Adrenal gland (tissue), 9 donors: ENCODE measurements at regions not wholly inside any gene's neighbourhood (a gene's known extent, or its start where the extent isn't known, plus 50 kb on each side); places are given as distances from the start of the nearest gene placed in this dataset.

Source experiments
- DNase-seq, 7 donors: peaks; one replicate each; pipeline ENCODE4 v3.0.0-alpha.2; 2019 to 2020
- H3K27ac ChIP-seq, 5 donors: fragments of 200-600 bp; sonication (generic) in 4 of 5; 1 replicate in 3 of 5; 2 replicates in 2 of 5; pipeline versions ENCODE4 v1.5.1 to v1.8.0; 2016 to 2020; ENCODE audit warnings: mild to moderate bottlenecking in 1 of 5
- H3K27me3 ChIP-seq: fragments of 200-600 bp; 2 replicates; pipeline ENCODE4 v1.8.0; 2021
- H3K36me3 ChIP-seq, 2 donors: fragments of 200-600 bp; replicated peaks in 1 of 2; 1 replicate in 1 of 2; 2 replicates in 1 of 2; pipeline versions ENCODE4 v1.5.1 to v1.8.0; 2018 to 2022
- H3K4me1 ChIP-seq, 2 donors: fragments of 200-600 bp; replicated peaks in 1 of 2; 1 replicate in 1 of 2; 2 replicates in 1 of 2; pipeline versions ENCODE4 v1.5.1 to v1.8.0; 2018 to 2021
- H3K4me3 ChIP-seq, 4 donors: fragments of 200-600 bp; sonication (generic) in 3 of 4; one replicate each; pipeline ENCODE4 v1.5.1; 2016 to 2018
- H3K9me3 ChIP-seq, 3 donors: fragments of 200-600 bp; sonication (generic) in 1 of 3; replicated peaks in 1 of 3; 1 replicate in 2 of 3; 2 replicates in 1 of 3; pipeline versions ENCODE4 v1.5.1 to v1.8.0; 2016 to 2021
- POLR2A ChIP-seq, 2 donors: fragments of 450-650 bp; IDR thresholded peaks; one replicate each; pipeline ENCODE4 v1.6.1; 2017; ENCODE audit warnings: antibody characterized with exemption in 2 of 2, mild to moderate bottlenecking in 2 of 2, moderate library complexity in 1 of 2
- WGBS, 4 donors: extraction: QIAGEN DNeasy Blood & Tissue Kit in 2 of 4; methylation state at CpG; one replicate each; pipeline versions ENCODE4 v1.1.5 to v1.1.7; 2013 to 2017; 5-methylcytosine and 5-hydroxymethylcytosine counted together
- intact Hi-C, 2 donors: fragments of 100-400 bp; cut with DNase I; formaldehyde crosslinking; loops; one replicate each; pipeline versions ENCODE4 v1.14.1 to v1.15.0; 2022 to 2023
- TF ChIP-seq, protein P1 (sequence below), 6 experiments: fragments of 450-650 bp in 4 of 6; fragments of 200-600 bp in 2 of 6; sonication (generic) in 1 of 6; IDR thresholded peaks; 1 replicate in 5 of 6; 2 replicates in 1 of 6; pipeline versions ENCODE4 v1.5.1 to v1.8.0; 2016 to 2021; ENCODE audit warnings: antibody characterized with exemption in 6 of 6, mild to moderate bottlenecking in 2 of 6, moderate library complexity in 1 of 6
- donor health status: healthy with polysubstance abuse.
- donor health status: Bipolar disorder and iron deficiency.
- donor health status: DM: yes; HTN: yes; CAD: no.
- donor health status: DM: no; HTN: no; CAD: no.
- donor health status: DM: no; HTN: no; CAD: no.

DNA sequence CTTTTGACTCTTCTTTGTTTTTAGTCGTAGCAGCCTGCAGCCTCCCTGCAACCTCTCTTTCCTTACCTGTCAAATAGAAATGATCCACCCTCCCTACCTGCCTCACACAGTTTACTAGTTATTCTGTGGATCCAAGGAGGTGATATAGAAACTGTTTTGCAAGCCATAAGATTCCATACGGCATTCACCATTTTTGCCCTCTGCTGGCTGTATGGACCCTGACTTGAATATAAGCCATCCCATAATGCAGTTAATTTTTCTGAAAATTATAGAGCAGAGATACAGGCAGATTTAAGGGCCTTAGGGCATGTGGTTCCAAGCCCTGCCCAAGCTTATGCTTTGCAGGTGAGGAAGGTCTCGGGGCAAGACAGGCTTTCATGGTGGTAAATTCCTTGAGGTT, 63.8 kb downstream of the CPN2 start:
- 90 to 98% (median 97%) methylated on average over 3 of the region's 3 CpGs for WGBS, 4 donors

DNA sequence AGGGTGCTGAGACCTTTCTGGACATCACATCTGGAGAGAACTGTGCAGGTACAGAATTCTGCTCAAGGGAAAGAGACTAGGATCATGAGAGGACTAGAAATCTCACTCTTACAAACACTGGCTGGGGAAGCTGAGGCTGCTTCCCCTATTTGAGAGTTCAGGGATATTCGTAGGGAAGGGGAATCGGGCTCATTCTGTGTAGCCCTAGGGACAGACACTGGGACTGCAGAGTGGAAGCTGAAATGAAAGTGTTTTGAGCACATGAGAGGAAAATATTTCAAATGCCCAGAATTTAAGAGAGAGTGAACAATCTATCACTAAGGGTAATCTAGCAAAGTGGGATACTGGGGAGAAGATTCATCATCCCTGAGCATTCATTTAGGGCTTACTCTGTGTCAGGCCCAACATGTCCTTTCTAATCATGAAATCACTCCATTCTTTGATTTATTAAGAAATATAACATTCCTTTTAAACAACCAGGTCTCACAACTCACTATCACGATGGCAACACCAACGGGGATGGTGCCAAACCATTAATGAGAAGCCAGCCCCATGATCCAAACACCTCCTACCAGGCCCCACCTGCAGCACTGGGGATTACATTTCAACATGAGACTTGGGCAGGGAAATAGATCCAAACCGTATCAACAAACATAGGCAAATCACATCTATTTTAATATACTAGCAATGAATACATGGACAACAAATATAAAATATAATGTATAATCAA, 63.0 kb downstream of the CPN2 start:
- intact Hi-C loops = no loop called here
- peak in 5 of 7 donors; percentile 0 to 13 (median 10) for DNase-seq
- no peak overlapping the region for H3K27ac ChIP-seq
- H3K4me3 ChIP-seq = no peak overlapping the region
- no peaks in the 10 kb centered on the region for H3K9me3 ChIP-seq
- TF ChIP-seq, protein P1, sequence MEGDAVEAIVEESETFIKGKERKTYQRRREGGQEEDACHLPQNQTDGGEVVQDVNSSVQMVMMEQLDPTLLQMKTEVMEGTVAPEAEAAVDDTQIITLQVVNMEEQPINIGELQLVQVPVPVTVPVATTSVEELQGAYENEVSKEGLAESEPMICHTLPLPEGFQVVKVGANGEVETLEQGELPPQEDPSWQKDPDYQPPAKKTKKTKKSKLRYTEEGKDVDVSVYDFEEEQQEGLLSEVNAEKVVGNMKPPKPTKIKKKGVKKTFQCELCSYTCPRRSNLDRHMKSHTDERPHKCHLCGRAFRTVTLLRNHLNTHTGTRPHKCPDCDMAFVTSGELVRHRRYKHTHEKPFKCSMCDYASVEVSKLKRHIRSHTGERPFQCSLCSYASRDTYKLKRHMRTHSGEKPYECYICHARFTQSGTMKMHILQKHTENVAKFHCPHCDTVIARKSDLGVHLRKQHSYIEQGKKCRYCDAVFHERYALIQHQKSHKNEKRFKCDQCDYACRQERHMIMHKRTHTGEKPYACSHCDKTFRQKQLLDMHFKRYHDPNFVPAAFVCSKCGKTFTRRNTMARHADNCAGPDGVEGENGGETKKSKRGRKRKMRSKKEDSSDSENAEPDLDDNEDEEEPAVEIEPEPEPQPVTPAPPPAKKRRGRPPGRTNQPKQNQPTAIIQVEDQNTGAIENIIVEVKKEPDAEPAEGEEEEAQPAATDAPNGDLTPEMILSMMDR (IDR thresholded peaks at IDR 0.05) = peak in 1 of 6 experiments; percentile 14
- TF ChIP-seq POLR2A (IDR thresholded peaks at IDR 0.05) = no peak
- peaks cover 0 to 7% of the 10 kb centered on the region in 2 donors for H3K4me1 ChIP-seq
- H3K36me3 ChIP-seq = no peaks in the 10 kb centered on the region
- no peaks in the 10 kb centered on the region for H3K27me3 ChIP-seq
- 90 to 95% (median 92%) methylated on average over 5 of the region's 5 CpGs for WGBS, 4 donors

More for the DNA sequence above, 63.8 kb downstream of the CPN2 start:
- intact Hi-C loops = no loop called here
- Histone ChIP-seq H3K27me3 (no peaks in the 10 kb centered on the region), H3K4me3 (no peak overlapping the region), H3K4me1 (peaks cover 0 to 7% of the 10 kb centered on the region in 2 donors), H3K27ac (no peak overlapping the region), H3K36me3 (no peaks in the 10 kb centered on the region), H3K9me3 (no peaks in the 10 kb centered on the region)
- TF ChIP-seq POLR2A (IDR thresholded peaks at IDR 0.05) = no peak
- TF ChIP-seq, protein P1 (IDR thresholded peaks at IDR 0.05) = no peak
- peak in 2 of 7 donors; percentile 2 to 15 for DNase-seq
